BE2C (cell line): ENCODE measurements at regions not wholly inside any gene's neighbourhood (a gene's known extent, or its start where the extent isn't known, plus 50 kb on each side); places are given as distances from the start of the nearest gene placed in this dataset.

Experiments used
- DNase-seq: peaks from one replicate; pipeline ENCODE4 v3.0.0-alpha.2; 2020
- H3K27me3 ChIP-seq: fragments of 250-450 bp; sonication (Bioruptor Pico); 2 replicates; pipeline ENCODE4 v1.5.1; 2020; ENCODE audit warnings: mild to moderate bottlenecking
- H3K36me3 ChIP-seq: fragments of 250-450 bp; sonication (Bioruptor Pico); 2 replicates; pipeline ENCODE4 v1.5.1; 2020; ENCODE audit warnings: mild to moderate bottlenecking
- H3K4me1 ChIP-seq: fragments of 250-450 bp; sonication (Bioruptor Pico); 2 replicates; pipeline ENCODE4 v1.5.1; 2020
- H3K4me3 ChIP-seq: 2 replicates; pipeline ENCODE4 v1.5.1; 2011; ENCODE audit warnings: low read depth, low read length
- H3K9me3 ChIP-seq: fragments of 250-450 bp; sonication (Bioruptor Pico); 2 replicates; pipeline ENCODE4 v1.5.1; 2020
- TF ChIP-seq, protein P1 (sequence below): IDR thresholded peaks from 2 replicates; pipeline ENCODE4 v1.5.1; 2012; ENCODE audit warnings: mild to moderate bottlenecking, low read depth, low read length

DNA sequence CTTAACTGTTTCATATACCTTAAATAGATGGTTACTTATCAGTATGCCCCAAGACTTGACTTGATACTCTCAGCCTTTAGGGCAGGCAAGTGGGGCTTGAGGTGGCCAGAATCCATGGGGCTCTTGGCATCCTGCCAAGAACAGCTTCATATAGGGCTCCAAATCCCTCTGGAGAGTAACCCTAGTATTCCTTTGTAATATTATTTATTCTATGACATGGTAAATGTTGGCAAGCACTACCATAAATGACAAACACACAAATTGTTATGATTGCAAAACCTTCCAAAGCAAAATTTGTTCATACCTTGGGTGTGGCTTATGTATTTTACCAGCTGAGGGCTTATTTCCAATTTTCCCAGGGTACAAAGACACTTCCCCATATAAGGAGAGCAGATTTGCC, 257.4 kb upstream of the TRPC7 start:
- TF ChIP-seq, protein P1, sequence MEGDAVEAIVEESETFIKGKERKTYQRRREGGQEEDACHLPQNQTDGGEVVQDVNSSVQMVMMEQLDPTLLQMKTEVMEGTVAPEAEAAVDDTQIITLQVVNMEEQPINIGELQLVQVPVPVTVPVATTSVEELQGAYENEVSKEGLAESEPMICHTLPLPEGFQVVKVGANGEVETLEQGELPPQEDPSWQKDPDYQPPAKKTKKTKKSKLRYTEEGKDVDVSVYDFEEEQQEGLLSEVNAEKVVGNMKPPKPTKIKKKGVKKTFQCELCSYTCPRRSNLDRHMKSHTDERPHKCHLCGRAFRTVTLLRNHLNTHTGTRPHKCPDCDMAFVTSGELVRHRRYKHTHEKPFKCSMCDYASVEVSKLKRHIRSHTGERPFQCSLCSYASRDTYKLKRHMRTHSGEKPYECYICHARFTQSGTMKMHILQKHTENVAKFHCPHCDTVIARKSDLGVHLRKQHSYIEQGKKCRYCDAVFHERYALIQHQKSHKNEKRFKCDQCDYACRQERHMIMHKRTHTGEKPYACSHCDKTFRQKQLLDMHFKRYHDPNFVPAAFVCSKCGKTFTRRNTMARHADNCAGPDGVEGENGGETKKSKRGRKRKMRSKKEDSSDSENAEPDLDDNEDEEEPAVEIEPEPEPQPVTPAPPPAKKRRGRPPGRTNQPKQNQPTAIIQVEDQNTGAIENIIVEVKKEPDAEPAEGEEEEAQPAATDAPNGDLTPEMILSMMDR, result no peak

DNA sequence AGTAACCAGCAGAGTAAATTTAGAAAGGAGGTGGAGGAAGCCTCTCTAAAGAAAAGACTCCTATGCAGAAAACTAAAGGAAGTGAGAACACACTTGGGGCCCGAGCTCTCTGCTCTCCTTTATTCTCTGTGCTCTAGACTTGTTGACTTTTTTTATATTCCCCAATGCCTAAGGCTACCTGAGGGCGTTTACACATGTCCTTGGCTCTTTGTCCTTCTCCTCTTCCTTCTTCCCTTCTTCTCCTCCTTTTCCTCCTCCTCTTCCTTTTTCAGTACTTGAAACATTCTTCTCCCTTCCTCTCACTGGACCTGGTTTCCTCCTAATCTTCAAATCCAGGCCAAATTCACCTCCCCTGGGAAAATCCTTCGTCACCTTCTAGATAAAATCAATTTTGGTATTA, 256.4 kb upstream of the TRPC7 start:
- H3K27me3 ChIP-seq, result no peaks in the 10 kb centered on the region
- H3K4me1 ChIP-seq, result no peaks in the 10 kb centered on the region
- TF ChIP-seq, protein P1, result no peak

More for the DNA sequence above, 257.4 kb upstream of the TRPC7 start:
- DNase-seq, result no peak
- Histone ChIP-seq H3K36me3 (no peaks in the 10 kb centered on the region), H3K4me3 (no peak overlapping the region), H3K9me3 (no peaks in the 10 kb centered on the region), H3K4me1 (no peaks in the 10 kb centered on the region), H3K27me3 (no peaks in the 10 kb centered on the region)

DNA sequence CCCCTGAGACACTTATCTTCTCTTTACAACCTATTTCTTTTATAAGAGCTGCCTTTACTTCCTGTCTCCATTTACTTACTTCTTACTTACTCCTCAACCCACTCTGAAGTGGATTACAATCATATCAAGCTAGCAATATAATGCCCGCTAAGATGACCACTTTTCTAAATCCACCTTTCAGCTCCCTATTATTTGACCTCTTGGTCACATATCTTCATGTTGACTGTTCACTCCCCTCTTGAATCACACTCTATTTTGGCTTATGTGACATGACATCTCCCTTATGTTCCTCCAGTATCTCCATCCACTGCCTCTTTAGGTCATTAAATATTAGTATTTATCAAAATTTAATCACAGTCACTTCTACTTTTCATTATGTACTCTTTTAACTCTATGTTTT, 255.3 kb upstream of the TRPC7 start:
- H3K36me3 ChIP-seq, result no peaks in the 10 kb centered on the region
- H3K4me3 ChIP-seq, result no peak overlapping the region
- no peaks in the 10 kb centered on the region for H3K4me1 ChIP-seq
- H3K9me3 ChIP-seq, result no peaks in the 10 kb centered on the region
- TF ChIP-seq, protein P1, result no peak
- no peaks in the 10 kb centered on the region for H3K27me3 ChIP-seq
- DNase-seq, result no peak

More for the DNA sequence above, 256.4 kb upstream of the TRPC7 start:
- H3K36me3 ChIP-seq, result no peaks in the 10 kb centered on the region
- H3K9me3 ChIP-seq, result no peaks in the 10 kb centered on the region
- no peak for DNase-seq
- H3K4me3 ChIP-seq, result no peak overlapping the region

DNA sequence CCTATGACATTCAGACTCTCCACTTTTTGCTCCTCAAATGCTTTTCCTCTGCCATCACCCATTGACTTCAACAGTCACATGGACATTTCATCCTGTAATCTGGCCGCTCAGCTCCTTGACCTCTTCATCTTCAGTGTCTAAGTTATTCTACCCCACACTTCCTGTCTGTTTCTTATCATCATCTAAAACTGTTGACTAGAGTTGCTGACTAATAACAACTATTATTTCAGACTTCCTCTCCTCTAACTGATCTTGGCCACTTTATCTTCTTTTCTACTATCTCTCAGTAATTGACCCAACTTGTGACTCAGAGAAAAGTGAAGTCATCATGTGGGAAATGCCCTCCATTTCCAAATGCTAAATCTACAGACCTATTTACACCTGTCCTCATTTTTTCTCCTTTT, 254.7 kb upstream of the TRPC7 start:
- no peaks in the 10 kb centered on the region for H3K4me1 ChIP-seq
- no peak for DNase-seq
- no peak overlapping the region for H3K4me3 ChIP-seq
- no peaks in the 10 kb centered on the region for H3K9me3 ChIP-seq
- no peaks in the 10 kb centered on the region for H3K36me3 ChIP-seq
- no peaks in the 10 kb centered on the region for H3K27me3 ChIP-seq
- TF ChIP-seq, protein P1, result no peak

DNA sequence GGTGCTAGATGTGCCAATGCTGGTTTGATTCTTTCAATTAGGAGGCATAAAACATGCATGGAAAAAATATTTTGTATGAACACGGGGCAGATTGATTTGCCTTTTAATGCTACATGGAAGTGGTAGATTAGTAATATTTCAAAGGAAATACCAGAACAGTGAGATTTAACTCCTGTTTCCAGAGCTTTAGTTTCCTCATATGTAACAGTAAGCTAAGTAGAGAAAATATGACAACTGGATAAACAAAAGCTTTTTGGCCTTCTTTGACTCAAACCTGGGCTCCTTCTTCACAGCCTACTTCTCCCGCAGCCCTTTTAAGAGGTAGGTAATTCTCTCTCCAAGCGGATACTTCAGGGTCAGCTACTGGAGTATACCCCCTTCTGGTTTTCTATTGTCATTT, 254.2 kb upstream of the TRPC7 start:
- TF ChIP-seq, protein P1, result no peak
- no peaks in the 10 kb centered on the region for H3K4me1 ChIP-seq
- no peaks in the 10 kb centered on the region for H3K36me3 ChIP-seq
- H3K9me3 ChIP-seq, result no peaks in the 10 kb centered on the region
- H3K4me3 ChIP-seq, result no peak overlapping the region
- no peak for DNase-seq
- H3K27me3 ChIP-seq, result no peaks in the 10 kb centered on the region

DNA sequence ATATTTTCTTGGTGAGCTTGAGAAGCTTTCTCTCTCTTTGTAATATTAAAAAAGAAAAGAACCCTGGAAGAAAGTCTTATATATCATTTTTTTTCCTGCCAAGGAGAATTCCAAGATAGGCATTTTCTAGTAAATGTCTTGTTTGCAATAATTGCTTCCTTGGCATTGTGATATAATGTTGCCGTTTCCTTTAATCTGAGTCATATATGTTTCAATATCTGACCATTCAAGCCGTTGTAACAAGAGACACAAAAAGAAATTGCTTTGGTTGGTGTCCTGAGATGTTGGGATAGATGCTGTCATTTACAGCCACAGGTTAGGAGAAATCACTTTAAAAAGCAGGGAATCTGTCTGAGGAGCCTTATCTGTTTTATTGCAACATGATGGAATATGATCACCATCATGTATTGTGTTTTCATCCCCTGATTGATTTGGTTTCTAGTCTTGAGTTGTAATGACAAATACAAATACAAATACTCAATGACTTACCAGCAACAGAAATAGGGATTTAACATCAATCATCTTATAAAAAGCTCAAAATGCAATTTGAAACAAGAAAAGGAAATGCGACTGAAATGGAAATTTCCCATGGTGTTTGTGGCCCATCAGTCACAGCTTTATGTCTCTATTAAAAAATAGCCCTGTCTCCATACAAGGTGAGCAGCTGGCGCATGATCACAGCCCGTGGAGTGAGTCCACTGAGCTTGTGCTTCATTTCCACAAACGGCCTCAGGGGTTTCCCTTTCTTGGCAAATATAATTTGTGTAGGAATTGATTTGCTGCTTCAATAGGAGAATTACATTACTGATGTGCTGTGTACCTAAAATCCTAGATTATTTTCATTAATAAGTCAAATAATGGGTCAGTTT, 250.1 kb upstream of the TRPC7 start:
- Histone ChIP-seq H3K4me3 (no peak overlapping the region), H3K27me3 (no peaks in the 10 kb centered on the region), H3K36me3 (no peaks in the 10 kb centered on the region), H3K9me3 (no peaks in the 10 kb centered on the region), H3K4me1 (no peaks in the 10 kb centered on the region)
- TF ChIP-seq, protein P1, result no peak
- no peak for DNase-seq
